Keratinocyte (primary cell): ENCODE measurements at regions not wholly inside any gene's neighbourhood (a gene's known extent, or its start where the extent isn't known, plus 50 kb on each side); places are given as distances from the start of the nearest gene placed in this dataset.
A peak's percentile ranks its signal among the peaks of the same experiment; 100 is the strongest.

Experiments used
- DNase-seq: peaks from one replicate; pipeline ENCODE4 v3.0.0-alpha.2; 2011; ENCODE audit warnings: low read depth, missing footprints, low spot score
- FAIRE-seq: peaks from 2 replicates; lab custom pipeline; 2011; peaks lifted over from hg19 to GRCh38; lab: Jason Lieb, UNC
- H2AFZ ChIP-seq: 2 replicates; pipeline ENCODE4 v1.6.0; 2012; ENCODE audit warnings: low read length, control low read depth, inconsistent platforms; ENCODE audit not compliant: control insufficient read depth
- H3K27ac ChIP-seq: 2 replicates; pipeline ENCODE4 v1.5.1; 2011; ENCODE audit warnings: low read length; ENCODE audit not compliant: control insufficient read depth, insufficient read depth
- H3K27me3 ChIP-seq: 3 replicates; pipeline ENCODE4 v1.6.0; 2011; ENCODE audit warnings: low read length; ENCODE audit not compliant: control insufficient read depth, insufficient read depth; ENCODE audit errors: extremely low read depth
- H3K36me3 ChIP-seq, 2 experiments: 2 replicates in 1 of 2; 3 replicates in 1 of 2; pipeline ENCODE4 v1.5.1; 2011; ENCODE audit warnings: low read length in 2 of 2, mild to moderate bottlenecking in 1 of 2; ENCODE audit not compliant: control insufficient read depth in 2 of 2, insufficient read depth in 2 of 2; ENCODE audit errors: extremely low read depth in 1 of 2
- H3K4me1 ChIP-seq: 3 replicates; pipeline ENCODE4 v1.5.1; 2011; ENCODE audit warnings: low read length; ENCODE audit not compliant: control insufficient read depth, insufficient read depth; ENCODE audit errors: extremely low read depth
- H3K4me2 ChIP-seq: 3 replicates; pipeline ENCODE4 v1.6.0; 2011; ENCODE audit warnings: low read depth, low read length; ENCODE audit not compliant: control insufficient read depth, insufficient read depth; ENCODE audit errors: extremely low read depth
- H3K4me3 ChIP-seq, 3 experiments: fragments of 200-600 bp in 1 of 3; sonication (generic) in 1 of 3; 2 replicates in 2 of 3; 3 replicates in 1 of 3; pipeline ENCODE4 v1.5.1; 2011 to 2016; ENCODE audit warnings: low read length in 3 of 3, mild to moderate bottlenecking in 3 of 3, control low read depth in 2 of 3, inconsistent platforms in 1 of 3, low read depth in 1 of 3, mixed read lengths in 1 of 3, mixed run types in 1 of 3, moderate library complexity in 1 of 3; ENCODE audit not compliant: control insufficient read depth in 2 of 3, insufficient read depth in 2 of 3; ENCODE audit errors: extremely low read depth in 1 of 3
- H3K79me2 ChIP-seq: 2 replicates; pipeline ENCODE4 v1.6.0; 2012; ENCODE audit warnings: low read length; ENCODE audit not compliant: control insufficient read depth, insufficient read depth
- H3K9ac ChIP-seq: 3 replicates; pipeline ENCODE4 v1.6.0; 2011; ENCODE audit warnings: low read length; ENCODE audit not compliant: control insufficient read depth, insufficient read depth; ENCODE audit errors: extremely low read depth
- H3K9me1 ChIP-seq: 3 replicates; pipeline ENCODE4 v1.6.0; 2011; ENCODE audit warnings: low read length; ENCODE audit not compliant: control insufficient read depth, insufficient read depth; ENCODE audit errors: extremely low read depth
- H3K9me3 ChIP-seq: 2 replicates; pipeline ENCODE4 v1.5.1; 2012; ENCODE audit warnings: low read depth, low read length; ENCODE audit not compliant: control insufficient read depth
- H4K20me1 ChIP-seq: 3 replicates; pipeline ENCODE4 v1.6.0; 2011; ENCODE audit warnings: low read length; ENCODE audit not compliant: control insufficient read depth, insufficient read depth; ENCODE audit errors: extremely low read depth
- EZH2 ChIP-seq: IDR thresholded peaks from one replicate; pipeline ENCODE4 v1.6.1; 2012; ENCODE audit warnings: inconsistent platforms, mild to moderate bottlenecking, low read length, moderate library complexity
- dilution Hi-C: fragments of 300-500 bp; cut with MboI; formaldehyde crosslinking; loops from one replicate; pipeline ENCODE4 v1.7.0; 2020; ENCODE audit warnings: low sequenced_read_pairs; ENCODE audit not compliant: extremely low pct_ligation_motif_present
- TF ChIP-seq, protein P1 (sequence below), 3 experiments: IDR thresholded peaks in 1 of 3; conservative IDR thresholded peaks in 1 of 3; optimal IDR thresholded peaks in 1 of 3; 2 replicates in 2 of 3; 3 replicates in 1 of 3; pipeline versions ENCODE3 to v1.5.1; 2011; ENCODE audit warnings: low read length in 3 of 3, mild to moderate bottlenecking in 3 of 3, moderate library complexity in 2 of 3, control low read depth in 1 of 3, inconsistent platforms in 1 of 3; ENCODE audit not compliant: insufficient read depth in 2 of 3; ENCODE audit errors: extremely low read depth in 1 of 3

DNA sequence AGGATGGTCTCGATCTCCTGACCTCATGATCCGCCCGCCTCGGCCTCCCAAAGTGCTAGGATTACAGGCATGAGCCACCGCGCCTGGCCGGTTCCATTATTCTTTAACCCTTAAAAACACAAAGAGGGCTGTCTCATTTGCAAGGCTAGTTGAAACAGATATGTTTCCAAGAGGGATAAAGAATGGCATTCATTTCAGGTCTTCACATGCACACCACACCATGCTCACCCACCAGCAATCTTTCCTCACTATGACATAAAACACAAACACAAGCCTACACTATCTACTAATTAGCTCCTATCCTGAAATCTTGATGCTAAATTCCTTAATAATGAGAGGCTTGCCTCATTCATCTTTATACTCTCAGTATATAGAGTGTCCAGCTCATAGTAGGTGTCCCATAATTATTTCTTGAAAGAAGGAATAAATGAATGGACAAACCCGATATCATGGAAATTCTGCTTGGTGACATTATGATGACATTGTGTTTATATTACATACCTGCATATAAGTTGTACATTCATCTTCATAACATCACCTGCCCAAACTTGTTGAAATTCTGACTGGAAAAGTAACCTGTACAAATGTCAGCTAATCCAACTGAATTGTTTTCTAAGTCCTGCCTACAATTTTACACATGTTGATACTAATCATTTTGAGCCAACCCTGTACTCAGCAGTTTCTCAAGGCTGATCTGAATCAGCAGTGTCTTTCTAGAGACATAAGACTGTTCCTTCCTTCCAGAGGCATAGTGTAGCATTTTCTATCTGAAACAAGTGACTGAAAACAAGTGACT lies 408.5 kb downstream of the KLHL13 start:
- Histone ChIP-seq H3K9ac (no peak overlapping the region), H4K20me1 (no peaks in the 10 kb centered on the region), H3K4me3 (no peak overlapping the region), H3K27ac (no peak overlapping the region), H3K9me3 (no peaks in the 10 kb centered on the region), H3K79me2 (no peaks in the 10 kb centered on the region), H3K27me3 (no peaks in the 10 kb centered on the region), H3K9me1 (no peaks in the 10 kb centered on the region), H2AFZ (no peak overlapping the region), H3K4me1 (no peaks in the 10 kb centered on the region), H3K4me2 (no peak overlapping the region), H3K36me3 (no peaks in the 10 kb centered on the region)
- dilution Hi-C loops, result no loop called here
- TF ChIP-seq, protein P1, sequence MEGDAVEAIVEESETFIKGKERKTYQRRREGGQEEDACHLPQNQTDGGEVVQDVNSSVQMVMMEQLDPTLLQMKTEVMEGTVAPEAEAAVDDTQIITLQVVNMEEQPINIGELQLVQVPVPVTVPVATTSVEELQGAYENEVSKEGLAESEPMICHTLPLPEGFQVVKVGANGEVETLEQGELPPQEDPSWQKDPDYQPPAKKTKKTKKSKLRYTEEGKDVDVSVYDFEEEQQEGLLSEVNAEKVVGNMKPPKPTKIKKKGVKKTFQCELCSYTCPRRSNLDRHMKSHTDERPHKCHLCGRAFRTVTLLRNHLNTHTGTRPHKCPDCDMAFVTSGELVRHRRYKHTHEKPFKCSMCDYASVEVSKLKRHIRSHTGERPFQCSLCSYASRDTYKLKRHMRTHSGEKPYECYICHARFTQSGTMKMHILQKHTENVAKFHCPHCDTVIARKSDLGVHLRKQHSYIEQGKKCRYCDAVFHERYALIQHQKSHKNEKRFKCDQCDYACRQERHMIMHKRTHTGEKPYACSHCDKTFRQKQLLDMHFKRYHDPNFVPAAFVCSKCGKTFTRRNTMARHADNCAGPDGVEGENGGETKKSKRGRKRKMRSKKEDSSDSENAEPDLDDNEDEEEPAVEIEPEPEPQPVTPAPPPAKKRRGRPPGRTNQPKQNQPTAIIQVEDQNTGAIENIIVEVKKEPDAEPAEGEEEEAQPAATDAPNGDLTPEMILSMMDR (optimal IDR thresholded peaks at IDR 0.05 in 1 of 3, IDR thresholded peaks at IDR 0.05 in 1 of 3, conservative IDR thresholded peaks at IDR 0.05 in 1 of 3; ENCODE audit: extremely low read depth in 1 of 3, insufficient read depth in 2 of 3, low read length in 3 of 3), result no peak
- no peak for TF ChIP-seq EZH2
- DNase-seq, result no peak
- peak; percentile 5 for FAIRE-seq

DNA sequence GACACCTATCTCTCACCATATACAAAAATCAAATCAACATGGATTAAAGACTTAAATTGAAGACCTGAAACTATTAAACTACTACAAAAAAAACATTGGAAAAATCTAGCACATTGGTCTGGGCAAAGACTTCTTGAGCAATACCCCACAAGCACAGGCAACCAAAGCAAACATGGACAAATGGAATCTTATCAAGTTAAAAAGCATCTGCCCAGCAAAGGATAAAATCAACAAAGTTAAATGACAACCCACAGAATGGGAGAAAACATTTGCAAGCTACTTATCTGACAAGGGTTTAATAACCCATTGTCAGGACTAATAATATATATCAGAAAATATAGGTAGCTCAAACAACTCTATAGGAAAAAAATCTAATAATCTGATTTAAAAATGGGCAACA lies 415.6 kb downstream of the KLHL13 start:
- H3K36me3 ChIP-seq, result no peaks in the 10 kb centered on the region
- no peak overlapping the region for H3K4me3 ChIP-seq
- H3K4me2 ChIP-seq, result no peak overlapping the region
- dilution Hi-C loops, result no loop called here
- H2AFZ ChIP-seq, result no peak overlapping the region
- H3K9me3 ChIP-seq, result no peaks in the 10 kb centered on the region
- H3K9ac ChIP-seq, result no peak overlapping the region
- no peaks in the 10 kb centered on the region for H3K27me3 ChIP-seq
- no peaks in the 10 kb centered on the region for H3K79me2 ChIP-seq
- no peaks in the 10 kb centered on the region for H3K9me1 ChIP-seq
- H3K27ac ChIP-seq, result no peak overlapping the region
- TF ChIP-seq, protein P1 (optimal IDR thresholded peaks at IDR 0.05 in 1 of 3, IDR thresholded peaks at IDR 0.05 in 1 of 3, conservative IDR thresholded peaks at IDR 0.05 in 1 of 3; ENCODE audit: extremely low read depth in 1 of 3, insufficient read depth in 2 of 3, low read length in 3 of 3), result no peak
- TF ChIP-seq EZH2, result no peak
- no peak for FAIRE-seq
- no peaks in the 10 kb centered on the region for H3K4me1 ChIP-seq
- H4K20me1 ChIP-seq, result no peaks in the 10 kb centered on the region
- no peak for DNase-seq
